Mucosa of descending colon (tissue), 3 donors: ENCODE measurements at regions not wholly inside any gene's neighbourhood (a gene's known extent, or its start where the extent isn't known, plus 50 kb on each side); places are given as distances from the start of the nearest gene placed in this dataset.

Experiments used
- ATAC-seq: fragments of 200-7000 bp; cut with Tn5 transposase; one replicate; pipeline ENCODE4 v1.9.1; 2020; ENCODE audit warnings: mild to moderate bottlenecking, moderate library complexity
- DNase-seq, 3 donors: peaks; one replicate each; pipeline ENCODE4 v3.0.0-alpha.2; 2020
- H3K36me3 ChIP-seq: fragments of 200-600 bp; one replicate; pipeline ENCODE4 v1.8.0; 2021; ENCODE audit warnings: low read depth, mild to moderate bottlenecking
- H3K4me1 ChIP-seq: fragments of 200-600 bp; one replicate; pipeline ENCODE4 v1.8.0; 2021; ENCODE audit warnings: low read depth, mild to moderate bottlenecking
- H3K4me3 ChIP-seq: fragments of 200-600 bp; one replicate; pipeline ENCODE4 v1.8.0; 2021; ENCODE audit warnings: mild to moderate bottlenecking
- H3K9me3 ChIP-seq: fragments of 200-600 bp; one replicate; pipeline ENCODE4 v1.8.0; 2021; ENCODE audit warnings: mild to moderate bottlenecking
- intact Hi-C, 2 donors: fragments of 100-400 bp; cut with DNase I in 1 of 2; cut with micrococcal nuclease in 1 of 2; formaldehyde crosslinking; loops; one replicate each; pipeline versions ENCODE4 v1.11.0 to v1.11.1; 2022; cut with DNase I, micrococcal nuclease
- TF ChIP-seq, protein P1 (sequence below): fragments of 200-600 bp; IDR thresholded peaks from one replicate; pipeline ENCODE4 v1.8.0; 2022; ENCODE audit warnings: antibody characterized with exemption, mild to moderate bottlenecking
- donor health status: DM: no; HTN: no; CAD: no; lungs with moderate emphysema.
- donor health status: DM: no; HTN: no; CAD: no.
- donor health status: DM: no; HTN: yes; CAD: no.

DNA sequence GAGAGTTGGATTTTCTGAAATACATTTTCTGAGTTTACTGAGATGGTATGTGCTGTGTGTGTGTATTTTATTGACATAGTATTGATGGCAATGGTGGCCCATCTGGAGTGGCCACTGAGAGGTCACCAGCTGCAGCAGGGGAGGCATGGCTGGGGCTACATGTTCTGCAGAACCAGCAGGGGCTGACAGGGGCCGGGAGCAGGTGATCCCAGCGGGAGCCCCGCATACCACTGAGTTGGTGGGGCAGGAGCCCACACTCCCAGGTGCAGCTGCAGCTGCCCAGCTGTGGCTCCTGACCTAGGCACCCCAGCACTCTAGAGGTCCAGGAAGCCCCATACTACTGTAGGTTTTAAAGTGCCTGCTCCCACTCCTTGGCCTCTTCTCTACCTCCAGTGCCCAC is 1044.2 kb upstream of the CDH9 start:
- Histone ChIP-seq H3K4me3 (no peak overlapping the region), H3K9me3 (peaks cover 25% of the 10 kb centered on the region), H3K4me1 (no peaks in the 10 kb centered on the region), H3K36me3 (no peaks in the 10 kb centered on the region)
- DNase-seq (peak in 1 of 3 donors; percentile 31), ATAC-seq (no peak)
- intact Hi-C loops, result no loop called here
- TF ChIP-seq, protein P1, sequence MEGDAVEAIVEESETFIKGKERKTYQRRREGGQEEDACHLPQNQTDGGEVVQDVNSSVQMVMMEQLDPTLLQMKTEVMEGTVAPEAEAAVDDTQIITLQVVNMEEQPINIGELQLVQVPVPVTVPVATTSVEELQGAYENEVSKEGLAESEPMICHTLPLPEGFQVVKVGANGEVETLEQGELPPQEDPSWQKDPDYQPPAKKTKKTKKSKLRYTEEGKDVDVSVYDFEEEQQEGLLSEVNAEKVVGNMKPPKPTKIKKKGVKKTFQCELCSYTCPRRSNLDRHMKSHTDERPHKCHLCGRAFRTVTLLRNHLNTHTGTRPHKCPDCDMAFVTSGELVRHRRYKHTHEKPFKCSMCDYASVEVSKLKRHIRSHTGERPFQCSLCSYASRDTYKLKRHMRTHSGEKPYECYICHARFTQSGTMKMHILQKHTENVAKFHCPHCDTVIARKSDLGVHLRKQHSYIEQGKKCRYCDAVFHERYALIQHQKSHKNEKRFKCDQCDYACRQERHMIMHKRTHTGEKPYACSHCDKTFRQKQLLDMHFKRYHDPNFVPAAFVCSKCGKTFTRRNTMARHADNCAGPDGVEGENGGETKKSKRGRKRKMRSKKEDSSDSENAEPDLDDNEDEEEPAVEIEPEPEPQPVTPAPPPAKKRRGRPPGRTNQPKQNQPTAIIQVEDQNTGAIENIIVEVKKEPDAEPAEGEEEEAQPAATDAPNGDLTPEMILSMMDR, result no peak

DNA sequence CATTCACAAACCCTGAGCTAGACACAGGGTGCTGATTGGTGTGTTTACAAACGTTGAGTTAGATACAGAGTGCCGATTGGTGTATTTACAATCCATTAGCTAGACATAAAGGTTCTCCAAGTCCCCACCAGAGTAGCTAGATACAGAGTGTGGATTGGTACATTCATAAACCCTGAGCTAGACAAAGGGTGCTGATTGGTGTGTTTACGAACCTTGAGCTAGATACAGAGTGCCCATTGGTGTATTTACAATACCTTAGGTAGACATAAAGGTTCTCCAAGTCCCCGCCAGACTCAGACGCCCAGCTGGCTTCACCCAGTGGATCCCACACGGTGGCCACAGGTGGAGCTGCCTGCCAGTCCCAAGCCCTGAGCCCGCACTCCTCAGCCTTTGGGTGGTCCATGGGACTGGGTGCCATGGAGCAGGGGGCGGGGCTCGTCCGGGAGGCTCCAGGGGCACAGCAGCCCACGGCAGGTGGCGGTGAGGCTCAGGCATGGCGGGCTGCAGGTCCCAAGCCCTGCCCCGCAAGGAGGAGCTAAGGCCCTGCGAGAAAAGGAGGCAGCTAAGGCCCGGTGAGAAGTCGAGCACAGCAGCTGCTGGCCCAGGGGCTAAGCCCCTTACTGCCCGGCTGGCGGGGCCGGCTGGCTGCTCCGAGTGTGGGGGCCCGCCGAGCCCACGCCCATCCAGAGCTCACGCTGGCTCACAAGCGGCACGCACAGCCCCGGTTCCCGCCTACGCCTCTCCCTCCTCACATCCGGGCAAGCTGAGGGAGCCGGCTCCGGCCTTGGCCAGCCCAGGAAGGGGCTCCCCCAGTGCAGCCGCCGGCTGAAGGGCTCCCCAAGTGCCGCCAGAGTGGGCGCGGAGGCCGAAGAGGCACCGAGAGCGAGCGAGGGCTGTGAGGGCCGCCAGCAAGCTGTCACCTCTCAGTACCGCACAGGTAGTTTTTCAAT is 1039.2 kb upstream of the CDH9 start:
- H3K36me3 ChIP-seq, result no peaks in the 10 kb centered on the region
- H3K4me1 ChIP-seq, result no peaks in the 10 kb centered on the region
- H3K9me3 ChIP-seq, result peaks cover 28% of the 10 kb centered on the region
- H3K4me3 ChIP-seq, result no peak overlapping the region
- DNase-seq, result peak in 1 of 3 donors; percentile 39
- intact Hi-C loops, result no loop called here
- ATAC-seq, result peak; percentile 13
- TF ChIP-seq, protein P1, result no peak

DNA sequence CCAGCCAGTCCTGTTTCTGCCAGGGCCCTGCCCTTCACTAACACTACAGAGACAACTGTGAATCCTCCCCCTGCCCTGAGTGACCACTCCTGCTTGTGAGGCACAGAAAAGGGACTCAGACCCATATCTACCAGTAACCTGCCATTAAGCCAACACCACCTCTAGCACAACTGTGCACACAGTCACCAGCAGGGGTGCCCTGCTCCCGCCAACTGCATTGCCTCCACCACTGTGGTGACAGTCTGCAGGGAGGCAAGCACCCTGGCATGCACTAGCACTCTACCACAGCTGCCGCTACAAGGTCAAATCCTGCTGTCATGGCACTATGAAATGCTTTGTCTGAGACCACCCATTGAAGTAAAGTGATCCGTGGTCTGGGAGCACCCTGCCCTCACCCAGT is 1028.5 kb upstream of the CDH9 start:
- TF ChIP-seq, protein P1, result no peak
- peaks cover 33% of the 10 kb centered on the region for H3K9me3 ChIP-seq
- DNase-seq (no peak), ATAC-seq (no peak)
- intact Hi-C loops, result no loop called here
- H3K36me3 ChIP-seq, result no peaks in the 10 kb centered on the region
- H3K4me3 ChIP-seq, result no peak overlapping the region
- H3K4me1 ChIP-seq, result no peaks in the 10 kb centered on the region

DNA sequence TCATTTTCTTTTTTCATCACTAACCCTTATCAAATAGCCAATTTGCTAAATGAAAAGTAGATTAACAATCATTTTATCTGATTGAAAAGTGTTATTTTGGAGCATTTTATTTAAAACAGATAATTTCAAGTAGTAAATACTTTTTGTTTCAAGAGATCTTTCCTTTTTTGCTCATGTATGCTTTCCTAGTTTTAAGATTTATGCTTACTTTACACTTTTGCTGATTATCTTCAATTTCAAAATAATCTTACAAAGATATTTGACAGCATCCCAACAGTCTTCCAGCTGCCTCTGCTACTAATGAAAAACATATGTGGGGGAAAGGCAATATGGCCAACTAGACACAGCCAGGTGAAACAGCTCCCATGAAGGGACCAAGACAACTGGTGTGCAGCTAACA is 1027.3 kb upstream of the CDH9 start:
- TF ChIP-seq, protein P1, result no peak
- intact Hi-C loops, result no loop called here
- ATAC-seq, result no peak
- Histone ChIP-seq H3K4me3 (no peak overlapping the region), H3K4me1 (no peaks in the 10 kb centered on the region), H3K9me3 (peaks cover 33% of the 10 kb centered on the region), H3K36me3 (no peaks in the 10 kb centered on the region)
- no peak for DNase-seq

DNA sequence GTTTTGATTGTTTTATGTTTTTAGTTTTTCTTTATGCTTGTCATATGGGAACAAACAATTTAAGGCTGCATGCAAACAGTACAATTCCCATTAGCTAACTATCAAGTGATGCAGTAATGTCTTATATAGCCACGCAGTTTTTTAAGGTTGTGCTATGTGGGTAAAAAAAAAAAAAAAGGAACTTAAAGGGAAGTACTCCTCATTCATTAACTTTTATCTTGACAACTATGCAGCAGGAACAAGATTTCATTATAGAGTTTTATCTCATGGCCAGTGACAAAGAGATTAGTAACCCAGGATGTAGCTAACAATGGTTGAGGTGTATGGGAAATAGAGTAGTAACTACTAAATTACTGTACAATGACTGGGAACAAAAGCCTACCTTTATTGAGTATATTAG is 1008.2 kb upstream of the CDH9 start:
- H3K9me3 ChIP-seq, result peaks cover 32% of the 10 kb centered on the region
- TF ChIP-seq, protein P1, result no peak
- H3K36me3 ChIP-seq, result no peaks in the 10 kb centered on the region
- no peak overlapping the region for H3K4me3 ChIP-seq
- no peak for DNase-seq
- ATAC-seq, result no peak
- intact Hi-C loops, result no loop called here
- H3K4me1 ChIP-seq, result no peaks in the 10 kb centered on the region
